ENCODE measurements at regions not wholly inside any gene's neighbourhood (a gene's known extent, or its start where the extent isn't known, plus 50 kb on each side); places are given as distances from the start of the nearest gene placed in this dataset.
A peak's percentile ranks its signal among the peaks of the same experiment; 100 is the strongest.

DNA sequence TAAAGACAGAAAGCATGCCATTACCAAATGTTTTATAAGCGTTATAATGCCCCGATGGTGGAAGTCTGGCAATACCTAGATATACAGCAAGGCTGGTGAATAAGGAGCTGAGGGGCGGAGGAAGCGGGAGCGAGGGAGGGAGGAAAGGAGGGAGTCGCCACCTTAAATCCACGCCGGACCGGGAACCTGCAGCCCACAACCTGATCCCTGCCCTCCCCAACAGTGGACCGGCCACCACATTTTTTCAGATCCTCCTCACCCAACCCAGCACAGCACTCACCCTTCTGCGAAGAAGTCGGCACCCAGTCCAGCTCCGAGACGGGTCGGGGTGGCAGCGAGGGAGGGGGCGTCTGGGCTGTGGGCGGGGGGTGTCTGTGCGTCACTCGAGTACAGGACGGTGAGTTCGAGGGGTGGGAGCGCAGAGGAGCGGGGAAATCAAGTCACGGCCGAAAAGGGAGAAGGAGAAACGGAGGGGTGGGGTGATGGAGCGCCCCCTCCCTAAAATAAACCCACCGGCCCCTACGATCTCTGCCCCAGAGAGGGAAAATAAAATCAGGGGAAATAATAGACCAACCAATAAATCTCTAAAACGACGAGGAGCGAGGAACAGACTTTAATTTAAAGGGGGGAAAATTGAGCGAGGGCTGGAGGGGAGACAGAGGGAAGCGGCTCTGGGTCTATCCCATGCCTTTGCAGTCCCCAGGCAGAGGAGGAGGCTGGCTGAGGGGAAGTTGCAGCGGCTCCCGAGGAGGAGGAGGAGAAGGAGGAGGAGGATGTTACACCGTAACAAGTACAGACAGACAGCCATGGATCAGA, 96.5 kb upstream of the SERTAD2 start (continued):
- TF ChIP-seq, protein P1, sequence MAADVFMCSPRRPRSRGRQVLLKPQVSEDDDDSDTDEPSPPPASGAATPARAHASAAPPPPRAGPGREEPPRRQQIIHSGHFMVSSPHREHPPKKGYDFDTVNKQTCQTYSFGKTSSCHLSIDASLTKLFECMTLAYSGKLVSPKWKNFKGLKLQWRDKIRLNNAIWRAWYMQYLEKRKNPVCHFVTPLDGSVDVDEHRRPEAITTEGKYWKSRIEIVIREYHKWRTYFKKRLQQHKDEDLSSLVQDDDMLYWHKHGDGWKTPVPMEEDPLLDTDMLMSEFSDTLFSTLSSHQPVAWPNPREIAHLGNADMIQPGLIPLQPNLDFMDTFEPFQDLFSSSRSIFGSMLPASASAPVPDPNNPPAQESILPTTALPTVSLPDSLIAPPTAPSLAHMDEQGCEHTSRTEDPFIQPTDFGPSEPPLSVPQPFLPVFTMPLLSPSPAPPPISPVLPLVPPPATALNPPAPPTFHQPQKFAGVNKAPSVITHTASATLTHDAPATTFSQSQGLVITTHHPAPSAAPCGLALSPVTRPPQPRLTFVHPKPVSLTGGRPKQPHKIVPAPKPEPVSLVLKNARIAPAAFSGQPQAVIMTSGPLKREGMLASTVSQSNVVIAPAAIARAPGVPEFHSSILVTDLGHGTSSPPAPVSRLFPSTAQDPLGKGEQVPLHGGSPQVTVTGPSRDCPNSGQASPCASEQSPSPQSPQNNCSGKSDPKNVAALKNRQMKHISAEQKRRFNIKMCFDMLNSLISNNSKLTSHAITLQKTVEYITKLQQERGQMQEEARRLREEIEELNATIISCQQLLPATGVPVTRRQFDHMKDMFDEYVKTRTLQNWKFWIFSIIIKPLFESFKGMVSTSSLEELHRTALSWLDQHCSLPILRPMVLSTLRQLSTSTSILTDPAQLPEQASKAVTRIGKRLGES (CRISPR knock-in tag; IDR thresholded peaks at IDR 0.05; ENCODE audit: borderline replicate concordance) = no peak
- TF ChIP-seq ZNF33A (CRISPR knock-in tag; IDR thresholded peaks at IDR 0.05; ENCODE audit: borderline replicate concordance) = no peak
- no peak for TF ChIP-seq HNRNPLL (IDR thresholded peaks at IDR 0.05; ENCODE audit: low read depth, low read length, poor library complexity, severe bottlenecking)
- TF ChIP-seq YEATS2 (CRISPR knock-in tag; IDR thresholded peaks at IDR 0.05; ENCODE audit: borderline replicate concordance) = no peak
- TF ChIP-seq GZF1 (CRISPR knock-in tag; IDR thresholded peaks at IDR 0.05) = no peak
- no peak for TF ChIP-seq NR3C1 (CRISPR knock-in tag; IDR thresholded peaks at IDR 0.05)
- TF ChIP-seq NPAS2 (CRISPR knock-in tag; IDR thresholded peaks at IDR 0.05; ENCODE audit: borderline replicate concordance) = 0 out of 2 replicates have a peak, but pooled peaks have one; percentile 61
- peak; percentile 59; the same call in 1 of the 2 replicates for TF ChIP-seq HOXA9 (CRISPR knock-in tag; IDR thresholded peaks at IDR 0.05; ENCODE audit: borderline replicate concordance)
- no peak for TF ChIP-seq ZBTB21 (CRISPR knock-in tag; IDR thresholded peaks at IDR 0.05)
- no peak for TF ChIP-seq IKZF4 (CRISPR knock-in tag; IDR thresholded peaks at IDR 0.05; ENCODE audit: borderline replicate concordance, low read depth, not compliant biosample characterization)
- TF ChIP-seq ZBTB20 (CRISPR knock-in tag; IDR thresholded peaks at IDR 0.05; ENCODE audit: borderline replicate concordance, low read depth) = 0 out of 2 replicates have a peak, but pooled peaks have one; percentile 16
- TF ChIP-seq KIAA2018 (CRISPR knock-in tag; IDR thresholded peaks at IDR 0.05; ENCODE audit: borderline replicate concordance) = no peak
- peak; percentile 63; the same call in 1 of the 2 replicates for TF ChIP-seq SNAPC2 (CRISPR knock-in tag; IDR thresholded peaks at IDR 0.05)
- TF ChIP-seq CERS6 (CRISPR knock-in tag; IDR thresholded peaks at IDR 0.05) = no peak
- TF ChIP-seq NCOA1 (CRISPR knock-in tag; IDR thresholded peaks at IDR 0.05) = no peak
- peak; percentile 65; the same call in 1 of the 2 replicates for TF ChIP-seq TOPORS (CRISPR knock-in tag; IDR thresholded peaks at IDR 0.05)

All from HepG2 (cell line).